ENCODE measurements at regions not wholly inside any gene's neighbourhood (a gene's known extent, or its start where the extent isn't known, plus 50 kb on each side); places are given as distances from the start of the nearest gene placed in this dataset.

DNA sequence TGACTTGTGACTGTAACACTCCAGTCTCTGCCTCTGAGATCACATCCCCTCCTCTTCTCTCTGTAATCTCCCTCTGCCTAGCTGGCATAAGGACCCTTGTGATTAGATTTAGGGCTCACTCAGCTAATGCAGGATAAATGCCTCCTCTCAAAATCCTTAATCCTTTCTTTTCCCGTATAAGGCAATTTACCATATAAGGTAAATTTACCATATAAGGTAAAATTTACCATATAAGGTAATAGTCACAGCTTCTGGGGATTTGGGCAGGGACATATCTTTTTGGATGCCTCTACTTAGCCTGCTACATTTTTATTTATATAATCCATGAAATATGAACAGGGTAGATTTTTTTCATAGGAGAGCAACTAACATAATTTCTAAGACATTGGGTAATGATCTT lies 318.0 kb upstream of the PUM3 start:
- DNase-seq, result no peak

DNA sequence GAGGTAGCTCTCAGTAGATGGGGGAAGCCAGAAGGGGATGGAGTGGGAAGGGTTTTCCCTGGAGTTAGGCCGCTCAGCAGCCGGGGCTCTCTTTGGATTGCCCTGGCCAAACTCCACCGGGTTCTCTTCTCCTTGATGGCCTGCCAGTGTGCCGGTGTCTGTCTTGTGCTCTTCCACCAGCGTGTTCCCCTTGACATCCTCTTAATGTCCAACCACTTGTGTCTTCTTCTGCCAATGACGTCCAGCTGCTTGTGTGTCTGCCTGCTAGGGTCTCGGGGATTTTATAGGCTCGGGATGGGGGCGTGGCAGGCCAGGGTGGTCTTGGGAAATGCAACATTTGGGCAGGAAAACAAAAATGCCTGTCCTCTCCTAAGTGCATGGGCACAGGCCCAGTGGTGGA lies 313.1 kb upstream of the PUM3 start:
- no peak for DNase-seq

- DNase-seq, result no peak
Measured at GRCh38 chr9:3151672-3152576, 308.0 kb upstream of the PUM3 start.

- DNase-seq, result no peak
Measured at GRCh38 chr9:3150074-3150473, 306.2 kb upstream of the PUM3 start.

- no peak for DNase-seq
Measured at GRCh38 chr9:3138231-3139229, 294.6 kb upstream of the PUM3 start.

GRCh38 chr9:3137347-3137695 lies 293.4 kb upstream of the PUM3 start:
- no peak for DNase-seq

DNA sequence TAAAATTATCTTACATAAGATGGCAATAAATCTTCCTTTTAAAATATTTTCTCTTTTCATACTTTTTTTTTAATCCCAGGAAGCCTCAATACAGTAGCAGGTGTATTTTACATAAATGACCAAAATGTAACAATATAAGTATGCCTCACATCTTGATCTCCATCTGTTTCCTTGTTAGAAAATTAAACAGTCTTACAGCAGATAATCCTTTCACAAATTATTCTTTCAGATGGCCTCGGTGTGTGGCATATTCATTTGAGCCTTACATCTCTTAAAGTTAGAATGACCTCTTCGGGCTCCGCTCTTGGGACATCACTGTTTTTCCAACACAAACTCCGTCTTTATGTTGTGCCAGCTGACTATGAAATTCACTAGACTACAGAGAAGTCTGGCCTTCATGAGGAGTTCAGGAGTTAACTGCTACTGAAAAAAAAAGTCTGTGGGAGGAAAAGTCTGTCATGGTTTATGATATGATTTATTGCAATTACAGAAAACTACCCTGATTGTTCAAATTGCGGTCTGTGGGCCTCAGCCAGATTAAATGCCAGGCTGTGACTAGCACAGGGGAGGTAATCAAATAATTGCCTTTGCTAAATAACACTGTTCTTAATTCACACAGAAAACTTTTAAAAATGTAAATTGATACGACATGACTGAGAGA lies 292.9 kb upstream of the PUM3 start:
- no peak for DNase-seq

DNA sequence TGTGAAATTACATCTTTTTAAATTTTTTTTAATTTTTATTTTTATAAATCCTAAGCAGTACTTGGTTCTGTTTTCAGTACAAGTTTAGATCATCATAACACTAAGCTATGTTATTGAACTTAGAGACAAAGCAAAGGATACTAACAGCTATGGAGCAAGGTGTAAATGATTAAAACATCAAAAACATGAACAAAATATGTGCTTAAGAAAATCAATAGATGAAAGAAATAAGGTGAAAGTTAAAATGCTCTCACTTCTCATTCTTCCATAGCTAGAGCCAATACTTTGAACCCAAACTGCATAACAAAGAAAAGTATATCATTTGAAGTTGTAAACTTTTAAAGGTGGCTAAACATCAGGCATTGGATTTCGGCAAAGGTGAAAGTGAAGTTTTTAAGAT lies 292.3 kb upstream of the PUM3 start:
- DNase-seq, result no peak

DNA sequence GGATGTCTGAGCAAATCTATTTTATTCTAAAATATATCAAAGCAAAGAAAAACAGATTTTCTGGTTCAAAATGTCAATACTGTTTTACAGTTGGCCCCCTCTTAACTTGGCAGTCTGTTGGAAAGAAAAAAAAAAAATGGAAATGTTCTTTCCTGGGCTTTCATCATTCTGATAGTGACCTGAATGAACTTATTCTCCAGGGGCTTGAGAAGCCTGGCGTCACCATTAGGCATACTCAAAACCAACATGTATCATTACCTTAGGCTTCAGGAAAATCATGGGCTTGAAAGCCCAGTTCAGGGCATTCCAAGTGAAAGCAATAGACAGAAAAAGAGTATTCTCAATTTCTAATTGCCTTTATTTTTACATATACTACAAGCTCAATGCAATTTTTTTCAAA lies 283.7 kb upstream of the PUM3 start:
- no peak for DNase-seq

- no peak for DNase-seq
Measured at GRCh38 chr9:3125602-3126405, 281.9 kb upstream of the PUM3 start.

- no peak for DNase-seq
Measured at GRCh38 chr9:3124001-3124400, 280.1 kb upstream of the PUM3 start.

- DNase-seq, result no peak
Measured at GRCh38 chr9:3118081-3118480, 274.2 kb upstream of the PUM3 start.

- no peak for DNase-seq
Measured at GRCh38 chr9:3099646-3100045, 255.8 kb upstream of the PUM3 start.

- no peak for DNase-seq
Measured at GRCh38 chr9:3088219-3088618, 244.3 kb upstream of the PUM3 start.

DNA sequence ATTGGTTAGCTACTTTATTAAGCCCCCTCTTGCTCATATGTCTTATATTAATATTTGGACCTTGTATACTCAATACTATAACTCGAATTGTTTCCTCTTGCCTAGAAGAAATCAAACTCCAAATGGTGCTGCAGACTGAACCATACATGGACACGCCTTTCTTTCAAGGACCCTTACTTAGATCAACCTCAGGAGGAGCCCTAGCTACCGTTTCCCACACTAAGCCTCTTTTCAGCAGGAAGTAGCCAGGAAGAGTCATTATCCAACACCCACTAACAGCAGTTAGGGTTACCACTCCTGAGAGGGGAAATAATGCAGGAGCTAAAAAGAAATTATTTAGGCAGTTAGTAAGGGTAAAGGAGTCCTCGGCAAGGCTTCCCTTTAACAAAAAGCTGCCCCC lies 243.8 kb upstream of the PUM3 start:
- no peak for DNase-seq

DNA sequence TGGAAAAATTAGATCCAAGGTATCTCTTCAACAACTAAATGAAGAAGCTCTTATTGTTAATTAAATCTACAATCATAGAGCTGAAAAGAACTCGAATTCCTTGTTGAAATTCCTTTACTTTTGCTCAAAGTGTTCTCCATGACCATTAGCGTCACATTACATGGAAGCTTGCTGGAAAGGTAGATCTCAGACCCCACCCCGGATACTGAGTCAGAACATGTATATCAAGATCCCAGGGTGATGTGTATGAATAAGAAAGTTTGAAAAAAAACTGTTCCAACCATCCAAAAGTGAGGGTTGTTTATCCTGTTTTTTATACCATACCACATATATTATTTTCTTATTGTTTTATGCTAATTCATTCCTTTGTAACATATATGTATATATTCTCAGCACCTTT lies 237.1 kb upstream of the PUM3 start:
- no peak for DNase-seq

DNA sequence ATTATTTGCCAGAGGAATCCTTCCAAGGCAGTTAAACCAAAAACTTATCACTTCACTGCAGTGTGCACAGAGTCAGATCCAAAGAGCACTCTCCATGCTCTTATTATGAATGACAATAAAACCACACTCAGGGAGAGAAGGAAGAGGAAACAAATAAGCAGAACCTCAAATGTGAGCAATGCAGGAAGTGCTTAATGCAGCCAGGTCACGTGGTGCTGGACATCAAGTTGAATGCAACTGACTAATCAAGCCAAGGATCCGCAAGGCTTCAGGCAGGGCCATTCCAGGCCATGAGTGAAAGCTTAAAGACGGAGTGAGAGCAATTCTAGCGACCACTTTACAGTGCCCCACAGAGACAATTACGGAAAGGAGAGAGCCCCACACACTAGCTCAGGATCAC lies 230.4 kb upstream of the PUM3 start:
- DNase-seq, result no peak

DNA sequence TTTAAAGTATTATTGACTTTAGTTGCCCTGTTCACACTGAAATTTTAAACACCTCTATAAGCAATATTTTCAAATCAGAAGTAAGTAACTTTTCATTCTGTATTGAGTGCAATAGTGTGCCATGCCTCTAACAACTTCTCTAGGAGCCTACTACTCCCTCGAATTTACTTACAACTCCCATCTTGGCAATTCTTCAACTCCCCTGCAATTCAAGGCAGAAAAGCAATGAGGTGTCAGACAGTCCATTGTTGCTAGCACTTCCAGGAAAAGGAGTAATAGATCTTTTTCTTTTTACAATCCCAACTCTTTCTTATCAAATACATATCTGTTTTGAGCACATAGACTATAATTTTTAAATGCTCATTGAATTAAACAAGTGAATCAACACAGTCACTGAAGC lies 222.7 kb upstream of the PUM3 start:
- peak; percentile 35 for DNase-seq

GRCh38 chr9:3059781-3060468 lies 216.0 kb upstream of the PUM3 start:
- DNase-seq, result no peak

GRCh38 chr9:3058409-3058808 lies 214.5 kb upstream of the PUM3 start:
- DNase-seq, result no peak

DNA sequence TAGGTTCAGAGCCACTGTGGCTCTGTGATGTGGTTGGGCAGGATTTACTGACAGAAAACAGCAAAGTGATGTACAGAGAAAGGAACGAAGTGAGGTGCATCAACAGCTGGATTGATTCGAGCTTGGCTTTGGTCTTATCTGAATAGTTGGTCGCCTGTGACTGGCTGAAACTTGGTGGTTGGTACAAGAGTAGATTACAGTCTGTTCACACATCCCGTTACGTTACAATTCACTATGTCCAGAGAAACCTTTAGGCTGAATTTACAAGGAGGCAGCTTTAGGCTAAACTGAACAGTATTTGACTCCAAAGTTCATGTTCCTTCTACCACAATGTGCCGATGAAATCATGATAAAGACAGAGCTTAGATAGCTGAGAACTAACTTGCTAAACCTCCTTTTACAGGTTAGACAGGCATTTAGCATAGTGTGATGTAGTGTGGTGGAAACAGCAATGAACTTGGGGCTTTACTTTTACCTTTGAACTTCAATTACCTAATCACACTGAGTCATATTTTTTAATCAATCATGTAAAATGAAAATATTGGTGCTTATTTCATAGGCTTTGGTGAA lies 210.2 kb upstream of the PUM3 start:
- no peak for DNase-seq

GRCh38 chr9:3049636-3050035 lies 205.7 kb upstream of the PUM3 start:
- DNase-seq, result no peak
